ENCODE measurements at regions not wholly inside any gene's neighbourhood (a gene's known extent, or its start where the extent isn't known, plus 50 kb on each side); places are given as distances from the start of the nearest gene placed in this dataset.

- no peaks in the 10 kb centered on the region for H3K36me3 ChIP-seq (ENCODE audit: control insufficient read depth, insufficient read depth, low read length)
- in situ Hi-C loops (cut with HindIII; ENCODE audit: low pct_unique_long_range_greater_than_20kb, low sequenced_read_pairs) (no loop called here), intact Hi-C loops (cut with micrococcal nuclease; ENCODE audit: unreplicated experiment) (no loop called here)
- TF ChIP-seq POLR2AphosphoS5 (IDR thresholded peaks at IDR 0.05; ENCODE audit: low read depth, low read length) (no peak), TCF7L2 (IDR thresholded peaks at IDR 0.05; ENCODE audit: low read depth, low read length) (no peak), REST (IDR thresholded peaks at IDR 0.05; ENCODE audit: insufficient read depth in 1 of 2, low read depth in 2 of 2, low read length in 1 of 2) (no peak)
- DNase-seq (ENCODE audit: low read depth, low spot score), result no peak
- H3K4me1 ChIP-seq (ENCODE audit: control insufficient read depth, insufficient read depth, low read length), result no peaks in the 10 kb centered on the region
- no peak overlapping the region for H3K27ac ChIP-seq (ENCODE audit: low read length)
- no peaks in the 10 kb centered on the region for H3K27me3 ChIP-seq (ENCODE audit: control insufficient read depth, insufficient read depth, low read length)
- ATAC-seq, result no peak
- H3K4me3 ChIP-seq (ENCODE audit: low read depth in 2 of 2, low read length in 2 of 2), result no peak overlapping the region
- CTCF ChIA-PET, result no interaction called here
- POLR2A ChIA-PET, result no interaction called here
- no peaks in the 10 kb centered on the region for H3K9me3 ChIP-seq (ENCODE audit: control insufficient read depth, insufficient read depth, low read depth, low read length)
- no TSS peak for BruUV-seq (replicated peaks)
These were observed 319.7 kb downstream of the NKX6-1 start for GRCh38 chr4:84179409-84179808.

GRCh38 chr4:84177831-84178542 lies 321.1 kb downstream of the NKX6-1 start:
- TF ChIP-seq CTCF (IDR thresholded peaks at IDR 0.05), result no peak
- TF ChIP-seq SIN3A (IDR thresholded peaks at IDR 0.05; ENCODE audit: borderline replicate concordance, insufficient read depth, low read depth, low read length), result no peak
- TF ChIP-seq TCF7L2 (IDR thresholded peaks at IDR 0.05; ENCODE audit: low read depth, low read length), result no peak
- no peak for TF ChIP-seq POLR2AphosphoS5 (IDR thresholded peaks at IDR 0.05; ENCODE audit: low read depth, low read length)
- TF ChIP-seq REST (IDR thresholded peaks at IDR 0.05; ENCODE audit: insufficient read depth in 1 of 2, low read depth in 2 of 2, low read length in 1 of 2), result no peak
- BruUV-seq (replicated peaks), result no TSS peak

More at GRCh38 chr4:84177831-84178542, 321.1 kb downstream of the NKX6-1 start:
- no peak for DNase-seq (ENCODE audit: low read depth, low spot score)
- no peaks in the 10 kb centered on the region for H3K9me3 ChIP-seq (ENCODE audit: control insufficient read depth, insufficient read depth, low read depth, low read length)
- H3K36me3 ChIP-seq (ENCODE audit: control insufficient read depth, insufficient read depth, low read length), result no peaks in the 10 kb centered on the region
- no peak for ATAC-seq
- intact Hi-C loops (cut with micrococcal nuclease; ENCODE audit: unreplicated experiment), result no loop called here
- in situ Hi-C loops (cut with HindIII; ENCODE audit: low pct_unique_long_range_greater_than_20kb, low sequenced_read_pairs), result no loop called here
- no peak overlapping the region for H3K4me3 ChIP-seq (ENCODE audit: low read depth in 2 of 2, low read length in 2 of 2)
- ChIA-PET POLR2A (no interaction called here), CTCF (no interaction called here)
- no peaks in the 10 kb centered on the region for H3K27me3 ChIP-seq (ENCODE audit: control insufficient read depth, insufficient read depth, low read length)
- no peaks in the 10 kb centered on the region for H3K4me1 ChIP-seq (ENCODE audit: control insufficient read depth, insufficient read depth, low read length)
- H3K27ac ChIP-seq (ENCODE audit: low read length), result no peak overlapping the region
